Caco-2 (cell line): ENCODE measurements at regions not wholly inside any gene's neighbourhood (a gene's known extent, or its start where the extent isn't known, plus 50 kb on each side); places are given as distances from the start of the nearest gene placed in this dataset.

Experiments
- BruUV-seq: library from RNA; stranded (reverse); fragments of 400-500 nt; replicated peaks from 2 replicates; lab custom pipeline; 2021; lab: Mats Ljungman, UMichigan
- CTCF ChIA-PET: fragments of 300-600 bp; sonication (Branson Sonifier 250); formaldehyde crosslinking; loops from one replicate; lab custom pipeline; 2022; ENCODE audit warnings: antibody characterized with exemption; lab: Charles Lee
- POLR2A ChIA-PET: fragments of 300-600 bp; sonication (Branson Sonifier 250); formaldehyde crosslinking; loops from one replicate; lab custom pipeline; 2022; ENCODE audit warnings: antibody characterized with exemption; lab: Charles Lee
- DNase-seq, 2 experiments: peaks; one replicate each; pipeline versions ENCODE4 v3.0.0 to v3.0.0-alpha.2; 2020 to 2022
- H3K27me3 ChIP-seq: replicated peaks from 2 replicates; pipeline ENCODE4 v1.6.0; 2011; ENCODE audit warnings: low read length; ENCODE audit not compliant: control insufficient read depth, insufficient read depth
- H3K36me3 ChIP-seq: 2 replicates; pipeline ENCODE4 v1.5.1; 2011; ENCODE audit warnings: low read length; ENCODE audit not compliant: control insufficient read depth, insufficient read depth
- H3K4me1 ChIP-seq: fragments of 250-450 bp; sonication (Bioruptor Pico); 2 replicates; pipeline ENCODE4 v1.5.1; 2020; ENCODE audit warnings: mild to moderate bottlenecking
- H3K4me3 ChIP-seq: 2 replicates; pipeline ENCODE4 v1.5.1; 2011; ENCODE audit warnings: low read depth, mild to moderate bottlenecking, control low read depth, low read length
- H3K9me3 ChIP-seq: fragments of 250-450 bp; sonication (Bioruptor Pico); 2 replicates; pipeline ENCODE4 v1.5.1; 2020; ENCODE audit warnings: mild to moderate bottlenecking, moderate library complexity
- H3K27ac Mint-ChIP-seq: one replicate; pipeline ENCODE4 v1.8.0; 2022; ENCODE audit warnings: mixed read lengths; ENCODE audit not compliant: unreplicated experiment
- H3K27me3 Mint-ChIP-seq: one replicate; pipeline ENCODE4 v1.8.0; 2022; ENCODE audit warnings: mixed read lengths; ENCODE audit not compliant: insufficient read depth, unreplicated experiment
- H3K36me3 Mint-ChIP-seq: one replicate; pipeline ENCODE4 v1.8.0; 2022; ENCODE audit warnings: mild to moderate bottlenecking, mixed read lengths; ENCODE audit not compliant: insufficient read depth, unreplicated experiment
- H3K4me1 Mint-ChIP-seq: one replicate; pipeline ENCODE4 v1.8.0; 2022; ENCODE audit warnings: low read depth, mixed read lengths; ENCODE audit not compliant: unreplicated experiment
- H3K4me3 Mint-ChIP-seq: one replicate; pipeline ENCODE4 v1.8.0; 2022; ENCODE audit warnings: mild to moderate bottlenecking, moderate library complexity, mixed read lengths; ENCODE audit not compliant: unreplicated experiment
- H3K9me3 Mint-ChIP-seq: one replicate; pipeline ENCODE4 v1.8.0; 2022; ENCODE audit warnings: mixed read lengths; ENCODE audit not compliant: unreplicated experiment
- CTCF ChIP-seq, 2 experiments: fragments of 200-600 bp in 1 of 2; IDR thresholded peaks; 1 replicate in 1 of 2; 2 replicates in 1 of 2; pipeline versions ENCODE4 v1.5.1 to v1.8.0; 2011 to 2022; ENCODE audit warnings: antibody characterized with exemption in 1 of 2, control low read depth in 1 of 2, inconsistent platforms in 1 of 2, low read depth in 1 of 2, low read length in 1 of 2, mild to moderate bottlenecking in 1 of 2, moderate library complexity in 1 of 2; ENCODE audit not compliant: insufficient read depth in 1 of 2, severe bottlenecking in 1 of 2, unreplicated experiment in 1 of 2
- intact Hi-C: fragments of 100-400 bp; cut with micrococcal nuclease; formaldehyde crosslinking; loops from one replicate; pipeline ENCODE4 v1.10.0; 2022; ENCODE audit not compliant: unreplicated experiment

GRCh38 chr12:127205781-127206555 lies 1061.0 kb upstream of the TMEM132C start:
- Histone ChIP-seq H3K4me1 (no peaks in the 10 kb centered on the region), H3K36me3 (no peaks in the 10 kb centered on the region), H3K9me3 (no peaks in the 10 kb centered on the region), H3K4me3 (no peak overlapping the region), H3K27me3 (no peaks in the 10 kb centered on the region)
- H3K4me1 Mint-ChIP-seq: no peaks in the 10 kb centered on the region
- no peaks in the 10 kb centered on the region for H3K36me3 Mint-ChIP-seq
- H3K27me3 Mint-ChIP-seq: peaks cover 3% of the 10 kb centered on the region
- BruUV-seq: no TSS peak
- peaks cover 10% of the 10 kb centered on the region for H3K9me3 Mint-ChIP-seq
- CTCF ChIA-PET: no interaction called here
- POLR2A ChIA-PET: no interaction called here
- intact Hi-C loops: no loop called here
- H3K27ac Mint-ChIP-seq: no peak overlapping the region
- TF ChIP-seq CTCF (IDR thresholded peaks at IDR 0.05; ENCODE audit: insufficient read depth in 1 of 2, low read depth in 1 of 2, low read length in 1 of 2, severe bottlenecking in 1 of 2, unreplicated experiment in 1 of 2): no peak
- DNase-seq: no peak
- H3K4me3 Mint-ChIP-seq: no peak overlapping the region

- H3K36me3 ChIP-seq: no peaks in the 10 kb centered on the region
- ChIA-PET CTCF (no interaction called here), POLR2A (no interaction called here)
- no peaks in the 10 kb centered on the region for H3K4me1 ChIP-seq
- no peak overlapping the region for H3K4me3 ChIP-seq
- Mint-ChIP-seq H3K9me3 (no peaks in the 10 kb centered on the region), H3K27ac (no peak overlapping the region), H3K4me3 (no peak overlapping the region), H3K27me3 (no peaks in the 10 kb centered on the region), H3K36me3 (no peaks in the 10 kb centered on the region), H3K4me1 (no peaks in the 10 kb centered on the region)
- no peaks in the 10 kb centered on the region for H3K27me3 ChIP-seq
- no peak for TF ChIP-seq CTCF (IDR thresholded peaks at IDR 0.05; ENCODE audit: insufficient read depth in 1 of 2, low read depth in 1 of 2, low read length in 1 of 2, severe bottlenecking in 1 of 2, unreplicated experiment in 1 of 2)
- no peak for DNase-seq
- intact Hi-C loops: no loop called here
- no peaks in the 10 kb centered on the region for H3K9me3 ChIP-seq
- no TSS peak for BruUV-seq
These were observed 1057.7 kb upstream of the TMEM132C start for GRCh38 chr12:127209318-127209717.

GRCh38 chr12:127214186-127214585 lies 1052.8 kb upstream of the TMEM132C start:
- Histone ChIP-seq H3K4me1 (no peaks in the 10 kb centered on the region), H3K27me3 (no peaks in the 10 kb centered on the region), H3K4me3 (no peak overlapping the region), H3K36me3 (no peaks in the 10 kb centered on the region), H3K9me3 (no peaks in the 10 kb centered on the region)
- DNase-seq: no peak
- Mint-ChIP-seq H3K4me3 (no peak overlapping the region), H3K9me3 (peaks cover 10% of the 10 kb centered on the region), H3K27ac (no peak overlapping the region), H3K4me1 (no peaks in the 10 kb centered on the region), H3K27me3 (peaks cover 3% of the 10 kb centered on the region), H3K36me3 (no peaks in the 10 kb centered on the region)
- CTCF ChIA-PET: no interaction called here
- POLR2A ChIA-PET: no interaction called here
- intact Hi-C loops: no loop called here
- no peak for TF ChIP-seq CTCF (IDR thresholded peaks at IDR 0.05; ENCODE audit: insufficient read depth in 1 of 2, low read depth in 1 of 2, low read length in 1 of 2, severe bottlenecking in 1 of 2, unreplicated experiment in 1 of 2)
- BruUV-seq: no TSS peak
